WERI-Rb-1 (cell line): ENCODE measurements at regions not wholly inside any gene's neighbourhood (a gene's known extent, or its start where the extent isn't known, plus 50 kb on each side); places are given as distances from the start of the nearest gene placed in this dataset.
A peak's percentile ranks its signal among the peaks of the same experiment; 100 is the strongest.

Experiments
- DNase-seq: peaks from one replicate; pipeline ENCODE4 v3.0.0-alpha.2; 2020
- H3K27ac ChIP-seq: fragments of 250-450 bp; sonication (Bioruptor Pico); 2 replicates; pipeline ENCODE4 v1.5.1; 2020; ENCODE audit warnings: mild to moderate bottlenecking, moderate library complexity
- H3K27me3 ChIP-seq: fragments of 250-450 bp; sonication (Bioruptor Pico); 2 replicates; pipeline ENCODE4 v1.5.1; 2021; ENCODE audit warnings: mild to moderate bottlenecking, low read depth, moderate library complexity; ENCODE audit not compliant: insufficient read depth, severe bottlenecking
- H3K36me3 ChIP-seq: fragments of 250-450 bp; sonication (Bioruptor Pico); 2 replicates; pipeline ENCODE4 v1.5.1; 2020; ENCODE audit warnings: mild to moderate bottlenecking, moderate library complexity
- H3K4me3 ChIP-seq: 2 replicates; pipeline ENCODE4 v1.5.1; 2011; ENCODE audit warnings: low read depth, mild to moderate bottlenecking, control low read depth, low read length
- H3K9me3 ChIP-seq: fragments of 250-450 bp; sonication (Bioruptor Pico); 2 replicates; pipeline ENCODE4 v1.5.1; 2021; ENCODE audit warnings: mild to moderate bottlenecking, moderate library complexity; ENCODE audit not compliant: severe bottlenecking
- CTCF ChIP-seq: IDR thresholded peaks from 2 replicates; pipeline ENCODE4 v1.5.1; 2011; ENCODE audit warnings: low read depth, mild to moderate bottlenecking, control low read depth, inconsistent platforms, low read length

- H3K4me3 ChIP-seq = no peak overlapping the region
- no peaks in the 10 kb centered on the region for H3K27me3 ChIP-seq
- DNase-seq = no peak
- no peaks in the 10 kb centered on the region for H3K36me3 ChIP-seq
- H3K9me3 ChIP-seq = peaks cover 5% of the 10 kb centered on the region
- peak; percentile 60 for TF ChIP-seq CTCF
- no peak overlapping the region for H3K27ac ChIP-seq
Observed at GRCh38 chr17:5793157-5793556, 208.8 kb upstream of the NLRP1 start.

GRCh38 chr17:5793899-5794298 lies 209.6 kb upstream of the NLRP1 start:
- peaks cover 5% of the 10 kb centered on the region for H3K9me3 ChIP-seq
- no peak overlapping the region for H3K27ac ChIP-seq
- no peak overlapping the region for H3K4me3 ChIP-seq
- no peaks in the 10 kb centered on the region for H3K27me3 ChIP-seq
- TF ChIP-seq CTCF = peak; percentile 85
- H3K36me3 ChIP-seq = no peaks in the 10 kb centered on the region
- DNase-seq = peak; percentile 69

- no peaks in the 10 kb centered on the region for H3K27me3 ChIP-seq
Observed at GRCh38 chr17:5794385-5794784, 210.1 kb upstream of the NLRP1 start.

GRCh38 chr17:5794881-5795506 lies 210.7 kb upstream of the NLRP1 start:
- TF ChIP-seq CTCF = no peak
- Histone ChIP-seq H3K27ac (no peak overlapping the region), H3K9me3 (peaks cover 5% of the 10 kb centered on the region), H3K27me3 (no peaks in the 10 kb centered on the region), H3K36me3 (no peaks in the 10 kb centered on the region), H3K4me3 (no peak overlapping the region)
- no peak for DNase-seq

More at GRCh38 chr17:5794385-5794784, 210.1 kb upstream of the NLRP1 start:
- no peak overlapping the region for H3K27ac ChIP-seq
- H3K4me3 ChIP-seq = no peak overlapping the region
- TF ChIP-seq CTCF = no peak
- H3K36me3 ChIP-seq = no peaks in the 10 kb centered on the region
- H3K9me3 ChIP-seq = peaks cover 5% of the 10 kb centered on the region
- no peak for DNase-seq

GRCh38 chr17:5797447-5798050 lies 213.2 kb upstream of the NLRP1 start:
- TF ChIP-seq CTCF = no peak
- Histone ChIP-seq H3K9me3 (peaks cover 5% of the 10 kb centered on the region), H3K36me3 (no peaks in the 10 kb centered on the region), H3K27ac (no peak overlapping the region), H3K27me3 (no peaks in the 10 kb centered on the region), H3K4me3 (no peak overlapping the region)
- no peak for DNase-seq

GRCh38 chr17:5798094-5798493 lies 213.8 kb upstream of the NLRP1 start:
- H3K4me3 ChIP-seq = no peak overlapping the region
- DNase-seq = no peak
- no peaks in the 10 kb centered on the region for H3K36me3 ChIP-seq
- H3K27me3 ChIP-seq = no peaks in the 10 kb centered on the region
- peaks cover 2% of the 10 kb centered on the region for H3K9me3 ChIP-seq
- H3K27ac ChIP-seq = no peak overlapping the region
- no peak for TF ChIP-seq CTCF
